HG02973 (cell line): ENCODE measurements at regions not wholly inside any gene's neighbourhood (a gene's known extent, or its start where the extent isn't known, plus 50 kb on each side); places are given as distances from the start of the nearest gene placed in this dataset.
"Not testable (repeated sequence)": the region's sequence is repeated elsewhere in the genome, so short reads cannot be mapped to it uniquely, and the experiment has no call there.

Experiments used
- ATAC-seq: cut with Tn5 transposase; IDR thresholded peaks from one replicate; pipeline ENCODE4 v1.9.1; 2021; ENCODE audit warnings: moderate library complexity; ENCODE audit not compliant: unreplicated experiment

GRCh38 chr13:88945793-88946192 is 1274.6 kb downstream of the SLITRK5 start:
- ATAC-seq = no peak

- ATAC-seq = no peak
Observed at GRCh38 chr13:88948501-88948900, 1277.3 kb downstream of the SLITRK5 start.

- ATAC-seq = no peak
Observed at GRCh38 chr13:88958821-88959220, 1287.7 kb downstream of the SLITRK5 start.

DNA sequence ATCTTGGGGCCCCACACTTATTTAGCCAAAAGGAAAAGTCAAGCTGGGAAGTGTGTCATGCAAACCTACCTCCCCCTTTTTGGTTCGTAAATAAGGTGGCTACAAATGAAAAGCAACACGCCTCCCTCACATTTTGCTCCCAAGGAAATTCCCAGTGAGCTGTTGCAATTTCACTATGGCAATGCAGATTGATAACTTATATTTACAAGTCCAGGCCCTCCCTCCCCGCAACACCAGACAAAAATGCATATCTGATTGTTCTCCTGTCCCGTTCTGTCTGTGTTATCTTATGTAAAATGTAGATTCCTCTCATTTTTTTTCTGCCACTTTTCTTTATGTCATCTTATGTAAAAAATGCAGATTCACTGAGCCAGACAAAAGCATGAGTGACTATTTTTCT is 1305.3 kb downstream of the SLITRK5 start:
- ATAC-seq = no peak

DNA sequence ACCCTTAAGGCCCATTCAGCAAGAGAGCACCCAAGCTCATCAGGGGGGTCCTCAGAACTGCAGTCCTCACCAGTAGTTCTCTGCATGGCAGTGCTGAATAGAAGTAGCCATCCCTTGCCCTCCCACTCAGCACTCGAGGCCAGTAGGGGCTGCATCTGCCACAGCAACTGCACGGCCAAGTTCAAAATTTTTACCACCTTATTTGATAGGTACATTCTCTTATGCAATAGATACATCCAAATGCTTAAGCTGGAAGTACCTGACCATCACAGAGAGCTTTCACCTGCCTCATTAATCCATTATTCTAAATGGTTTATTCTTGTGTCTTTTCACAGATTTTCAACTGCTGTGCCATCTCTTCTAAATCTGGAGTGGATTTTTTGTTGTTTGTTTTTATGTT is 1307.4 kb downstream of the SLITRK5 start:
- no peak for ATAC-seq

DNA sequence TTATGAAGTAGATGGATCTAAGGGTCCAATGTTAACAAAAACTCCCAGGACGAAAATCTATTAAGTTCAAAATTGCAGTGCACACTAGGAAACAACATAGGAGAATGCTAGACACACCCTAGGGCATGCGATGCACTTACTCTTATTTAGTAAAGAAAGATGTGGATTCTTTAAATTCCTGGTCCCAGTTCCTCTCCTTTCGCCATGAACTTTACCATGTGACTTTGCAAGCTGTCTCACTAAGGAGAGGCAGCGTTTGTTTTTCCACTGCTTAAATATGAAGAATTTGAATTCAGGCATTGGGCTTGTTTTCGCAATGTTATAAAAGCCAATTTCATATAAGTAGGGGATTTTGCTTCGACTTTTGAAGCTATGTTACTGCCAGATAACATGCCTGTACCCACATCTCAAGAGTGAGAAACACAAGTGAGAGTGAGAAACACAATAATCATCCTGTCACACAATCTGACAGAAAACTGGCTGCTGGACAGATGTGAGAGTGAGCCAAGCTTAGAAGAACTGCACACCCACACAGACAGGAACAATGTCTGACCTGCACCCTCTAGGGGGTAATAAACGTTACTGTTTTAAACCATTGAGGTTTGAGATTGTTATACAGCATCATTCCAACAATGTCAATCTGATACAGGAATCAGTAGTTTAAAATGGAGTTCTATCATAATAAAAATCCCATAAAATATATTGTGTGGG is 1308.4 kb downstream of the SLITRK5 start:
- no peak for ATAC-seq

DNA sequence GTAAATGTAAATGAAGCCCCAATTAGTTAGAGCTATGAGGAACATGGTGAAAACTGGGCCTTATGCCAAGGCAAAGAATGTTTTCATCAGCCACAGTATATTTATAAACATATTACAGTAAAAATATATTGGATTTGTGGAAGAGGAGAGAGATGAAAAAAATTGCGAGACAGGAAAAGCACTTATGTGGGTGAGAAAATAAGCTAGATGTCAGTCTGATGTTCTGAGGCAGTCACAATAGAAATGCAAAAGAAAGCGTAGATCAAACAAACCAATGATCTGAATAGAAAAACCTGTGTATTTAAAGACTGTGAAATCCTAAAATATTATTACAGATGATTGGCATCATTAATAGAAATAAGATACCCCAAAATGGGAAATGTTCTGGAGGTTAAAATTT is 1332.5 kb downstream of the SLITRK5 start:
- no peak for ATAC-seq

DNA sequence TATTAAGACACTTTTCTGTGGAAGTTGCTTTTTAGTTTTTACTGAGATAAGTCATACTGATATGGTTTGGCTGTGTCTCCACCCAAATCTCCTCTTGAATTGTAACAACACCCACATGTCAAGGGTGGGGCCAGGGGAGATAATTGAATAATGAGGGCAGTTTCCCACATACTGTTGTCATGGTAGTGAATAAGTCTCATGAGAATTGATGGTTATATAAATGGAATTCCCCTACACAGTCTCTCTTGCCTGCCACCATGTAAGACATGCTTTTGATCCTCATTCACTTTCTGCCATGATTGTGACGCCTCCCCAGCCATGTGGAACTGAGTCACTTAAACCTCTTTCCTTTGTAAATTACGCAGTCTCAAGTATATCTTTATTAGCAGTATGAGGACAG is 1340.4 kb downstream of the SLITRK5 start:
- no peak for ATAC-seq

DNA sequence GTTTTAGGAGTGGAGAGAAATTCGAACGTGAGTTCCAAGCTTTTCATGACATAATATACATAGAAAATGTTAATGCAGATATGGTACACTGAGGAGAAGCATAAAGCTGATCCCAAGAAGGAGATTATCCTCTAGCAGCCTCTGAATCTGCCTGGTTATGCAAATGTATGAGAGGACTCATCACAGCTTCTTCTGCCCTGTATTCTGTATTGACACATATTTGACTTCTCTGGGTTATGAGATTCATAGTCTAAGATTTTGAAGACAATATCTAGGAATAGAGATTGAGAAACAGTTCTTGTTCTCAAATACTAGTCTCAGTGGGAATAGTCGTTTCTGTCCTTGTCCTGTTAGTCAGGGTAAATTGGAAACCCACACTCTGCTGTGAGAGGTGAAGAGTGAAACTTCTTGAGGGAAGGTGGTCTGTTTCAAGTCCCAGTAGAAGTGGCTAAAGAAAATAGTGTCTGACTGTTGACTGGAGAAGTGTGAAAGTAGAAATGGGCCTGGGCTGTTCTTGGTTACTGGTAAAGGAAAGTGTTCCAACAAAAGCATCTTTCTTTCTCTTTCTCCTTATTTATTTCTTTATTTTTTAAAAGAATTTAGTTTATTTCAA is 1356.6 kb downstream of the SLITRK5 start:
- no peak for ATAC-seq

DNA sequence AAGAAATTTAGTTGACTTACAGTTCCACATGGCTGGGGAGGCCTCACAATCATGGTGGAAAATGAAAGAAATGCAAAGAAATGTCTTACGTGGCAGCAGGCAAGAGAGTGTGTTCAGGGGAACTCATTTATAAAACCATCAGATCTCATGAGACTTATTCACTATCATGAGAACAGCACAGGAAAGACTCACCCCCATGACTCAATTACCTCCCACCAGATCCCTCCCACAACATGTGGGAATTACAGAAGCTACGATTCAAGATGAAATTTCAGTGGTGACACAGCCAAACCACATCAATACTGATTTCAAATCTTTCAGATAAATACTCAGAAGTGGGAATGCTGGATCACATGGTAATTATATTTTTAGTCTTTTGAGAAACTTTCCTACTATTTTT is 1357.9 kb downstream of the SLITRK5 start:
- no peak for ATAC-seq

DNA sequence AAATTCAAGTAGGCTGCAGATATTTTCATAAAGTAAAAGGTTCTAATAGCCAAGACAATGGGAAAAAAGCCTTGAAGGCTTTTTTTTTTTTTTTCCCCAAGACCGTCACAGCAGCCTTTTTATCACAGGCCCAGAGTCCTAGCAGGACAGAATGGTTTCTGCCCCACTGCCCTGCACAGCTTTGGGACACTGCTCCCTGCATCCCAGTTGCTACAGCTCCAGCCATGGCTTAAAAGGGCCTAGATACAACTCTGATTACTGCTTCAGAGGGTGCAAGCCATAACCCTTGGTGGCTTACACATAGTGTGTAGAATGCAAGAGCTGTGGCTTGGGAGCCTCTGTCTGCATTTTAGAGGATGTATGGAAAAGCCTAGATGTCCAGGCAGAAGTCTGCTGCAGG is 1362.8 kb downstream of the SLITRK5 start:
- no peak for ATAC-seq

DNA sequence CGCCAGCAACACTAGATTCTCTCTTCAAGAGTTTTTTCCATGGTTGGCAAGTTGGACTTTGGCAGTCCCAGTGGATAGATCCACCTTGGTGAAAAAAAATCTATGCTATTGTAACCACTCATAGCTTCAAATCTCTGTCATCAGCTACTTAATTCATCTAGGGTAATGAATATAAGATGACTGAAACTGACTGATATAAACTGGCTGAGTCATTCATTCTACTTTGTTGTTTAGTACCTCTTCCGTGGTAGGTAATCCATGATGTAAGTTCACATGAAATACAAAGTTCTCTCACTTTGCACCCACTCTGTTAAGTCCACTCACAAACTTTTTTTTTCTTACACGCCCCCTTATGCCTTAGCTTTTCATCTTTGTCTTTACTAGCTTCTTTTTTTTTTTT is 1381.5 kb downstream of the SLITRK5 start:
- no peak for ATAC-seq

GRCh38 chr13:89053418-89053817 is 1382.2 kb downstream of the SLITRK5 start:
- ATAC-seq = no peak

DNA sequence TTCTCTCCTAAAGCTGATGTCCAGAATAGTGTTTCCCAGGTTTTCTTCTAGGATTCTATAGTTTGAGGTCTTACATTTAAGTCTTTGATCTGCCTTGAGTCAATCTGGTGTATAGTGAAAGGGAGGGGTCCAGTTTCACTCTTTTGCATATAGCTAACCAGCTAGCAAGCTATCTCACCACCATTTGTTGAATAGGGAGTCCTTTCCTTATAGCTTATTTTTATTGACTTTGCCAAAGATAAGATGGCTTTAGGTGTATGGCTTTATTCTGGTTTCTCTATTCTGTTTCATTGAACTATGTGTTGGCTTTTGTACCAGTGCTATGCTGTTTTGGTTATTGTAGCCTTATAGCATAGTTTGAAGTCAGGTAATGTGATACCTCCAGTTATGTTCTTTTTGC is 1386.1 kb downstream of the SLITRK5 start:
- no peak for ATAC-seq

DNA sequence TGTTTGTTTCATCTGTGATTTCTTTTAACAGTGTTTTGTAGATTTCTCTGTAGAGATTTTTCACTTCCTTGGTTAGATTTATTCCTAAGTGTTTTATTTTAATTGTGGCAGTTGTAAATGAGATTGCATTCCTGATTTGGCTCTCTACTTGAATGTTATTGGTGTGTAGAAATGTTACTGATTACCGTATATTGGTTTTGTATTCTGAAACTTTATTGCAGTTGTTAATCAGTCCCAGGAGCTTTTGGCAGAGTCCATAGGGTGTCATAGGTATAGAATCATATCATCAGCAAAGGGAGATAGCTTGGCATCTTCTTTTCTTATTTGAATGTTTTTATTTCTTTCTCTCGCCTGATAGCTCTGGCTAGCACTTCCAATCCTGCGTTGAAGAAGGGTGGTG is 1386.7 kb downstream of the SLITRK5 start:
- ATAC-seq = no peak

GRCh38 chr13:89061821-89062220 is 1390.7 kb downstream of the SLITRK5 start:
- ATAC-seq = no peak

DNA sequence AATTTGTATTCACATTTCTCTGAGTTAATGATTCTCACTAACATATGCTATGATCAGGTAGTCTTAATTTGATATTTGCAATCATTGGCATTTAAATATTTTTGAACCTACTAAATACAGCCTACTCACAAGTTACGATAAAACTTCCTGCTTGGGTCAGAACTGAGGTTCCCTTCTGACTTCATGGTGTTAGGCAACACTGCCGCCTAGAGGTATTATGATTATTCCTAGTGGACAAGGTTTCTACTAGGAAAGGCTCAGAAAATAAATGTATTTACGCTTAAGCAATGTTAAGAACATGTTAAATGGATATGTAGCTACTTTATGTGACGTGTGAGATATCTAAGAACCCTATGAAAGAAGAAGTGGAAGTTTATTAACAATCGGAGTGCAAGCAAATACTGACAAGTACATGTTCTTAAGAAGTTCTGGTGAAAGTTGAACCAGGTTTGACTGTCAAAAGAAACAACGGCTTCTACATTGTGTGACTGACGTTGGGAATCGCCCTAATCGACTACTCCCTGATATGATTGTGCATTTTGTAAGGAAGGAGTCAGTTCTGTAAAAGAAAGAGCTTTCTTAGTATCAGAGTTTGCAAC is 1395.8 kb downstream of the SLITRK5 start:
- ATAC-seq = no peak

- ATAC-seq = no peak
Observed at GRCh38 chr13:89072979-89073378, 1401.8 kb downstream of the SLITRK5 start.

DNA sequence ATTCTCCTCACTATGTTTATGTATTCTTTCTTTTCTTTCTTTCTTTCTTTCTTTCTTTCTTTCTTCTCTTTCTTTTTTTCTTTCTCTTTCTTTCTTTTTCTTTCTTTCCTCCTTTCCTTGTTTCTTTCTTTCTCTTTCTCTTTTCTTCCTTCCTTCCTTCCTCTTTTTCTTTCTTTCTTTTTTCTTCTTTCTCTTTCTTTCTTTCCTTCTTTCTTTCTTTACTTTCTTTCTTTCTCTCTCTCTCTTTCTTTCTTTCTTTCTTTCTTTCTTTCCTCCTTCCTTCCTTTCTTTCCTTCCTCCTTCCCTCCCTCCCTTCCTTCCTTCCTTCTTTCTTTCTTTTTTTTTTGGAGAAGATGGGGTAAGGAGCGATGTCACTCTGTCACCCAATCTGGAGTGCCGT is 1405.5 kb downstream of the SLITRK5 start:
- no peak for ATAC-seq

- ATAC-seq = no peak
Observed at GRCh38 chr13:89082623-89083022, 1411.5 kb downstream of the SLITRK5 start.

- ATAC-seq = not testable (repeated sequence)
Observed at GRCh38 chr13:89088107-89088506, 1416.9 kb downstream of the SLITRK5 start.

- ATAC-seq = no peak
Observed at GRCh38 chr13:89097994-89098393, 1426.8 kb downstream of the SLITRK5 start.
